Brain microvascular endothelial cell (primary cell): ENCODE measurements at regions not wholly inside any gene's neighbourhood (a gene's known extent, or its start where the extent isn't known, plus 50 kb on each side); places are given as distances from the start of the nearest gene placed in this dataset.

Experiments
- DNase-seq: peaks from one replicate; pipeline ENCODE4 v3.0.0-alpha.2; 2020
- H3K27ac ChIP-seq: fragments of 250-450 bp; sonication (Bioruptor Pico); 2 replicates; pipeline ENCODE4 v1.5.1; 2020; ENCODE audit warnings: mild to moderate bottlenecking, moderate library complexity
- H3K27me3 ChIP-seq: fragments of 250-450 bp; sonication (Bioruptor Pico); replicated peaks from 2 replicates; pipeline ENCODE4 v1.5.1; 2020; ENCODE audit warnings: mild to moderate bottlenecking
- H3K36me3 ChIP-seq: fragments of 250-450 bp; sonication (Bioruptor Pico); replicated peaks from 2 replicates; pipeline ENCODE4 v1.5.1; 2020; ENCODE audit warnings: mild to moderate bottlenecking
- H3K4me3 ChIP-seq: 2 replicates; pipeline ENCODE4 v1.5.1; 2011; ENCODE audit warnings: low read depth, mild to moderate bottlenecking, control low read depth, low read length, moderate library complexity
- in situ Hi-C: cut with HindIII; loops from 2 replicates; pipeline ENCODE4 v1.10.0; 2017; ENCODE audit warnings: low sequenced_read_pairs, low pct_ligation_motif_present
- TF ChIP-seq, protein P1 (sequence below): IDR thresholded peaks from 2 replicates; pipeline ENCODE4 v1.5.1; 2011; ENCODE audit warnings: low read depth, mild to moderate bottlenecking, moderate library complexity, low read length, control low read depth, inconsistent platforms; ENCODE audit errors: missing control alignments

DNA sequence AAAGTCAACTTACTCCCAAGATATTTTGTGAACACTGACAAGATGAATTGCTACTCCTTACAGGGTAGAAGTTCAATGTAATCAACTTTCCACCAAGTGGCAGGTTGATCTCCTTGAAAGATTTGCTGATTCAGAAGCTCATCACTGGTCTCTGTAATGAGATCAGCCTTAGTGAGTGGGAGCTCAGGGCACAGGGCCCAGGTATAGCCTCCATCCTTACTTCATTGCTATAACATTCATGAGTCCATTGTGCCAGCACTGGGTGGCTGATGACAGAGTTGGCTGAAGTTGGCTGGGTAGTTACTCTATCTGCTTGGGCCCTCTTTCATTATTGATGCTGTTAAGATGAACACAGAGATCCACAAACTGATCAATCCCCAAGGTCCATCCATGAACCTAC, 379.0 kb downstream of the IRS1 start:
- TF ChIP-seq, protein P1, sequence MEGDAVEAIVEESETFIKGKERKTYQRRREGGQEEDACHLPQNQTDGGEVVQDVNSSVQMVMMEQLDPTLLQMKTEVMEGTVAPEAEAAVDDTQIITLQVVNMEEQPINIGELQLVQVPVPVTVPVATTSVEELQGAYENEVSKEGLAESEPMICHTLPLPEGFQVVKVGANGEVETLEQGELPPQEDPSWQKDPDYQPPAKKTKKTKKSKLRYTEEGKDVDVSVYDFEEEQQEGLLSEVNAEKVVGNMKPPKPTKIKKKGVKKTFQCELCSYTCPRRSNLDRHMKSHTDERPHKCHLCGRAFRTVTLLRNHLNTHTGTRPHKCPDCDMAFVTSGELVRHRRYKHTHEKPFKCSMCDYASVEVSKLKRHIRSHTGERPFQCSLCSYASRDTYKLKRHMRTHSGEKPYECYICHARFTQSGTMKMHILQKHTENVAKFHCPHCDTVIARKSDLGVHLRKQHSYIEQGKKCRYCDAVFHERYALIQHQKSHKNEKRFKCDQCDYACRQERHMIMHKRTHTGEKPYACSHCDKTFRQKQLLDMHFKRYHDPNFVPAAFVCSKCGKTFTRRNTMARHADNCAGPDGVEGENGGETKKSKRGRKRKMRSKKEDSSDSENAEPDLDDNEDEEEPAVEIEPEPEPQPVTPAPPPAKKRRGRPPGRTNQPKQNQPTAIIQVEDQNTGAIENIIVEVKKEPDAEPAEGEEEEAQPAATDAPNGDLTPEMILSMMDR = no peak
- DNase-seq = no peak
- in situ Hi-C loops = no loop called here
- H3K4me3 ChIP-seq = no peak overlapping the region
- H3K27ac ChIP-seq = no peak overlapping the region
- no peaks in the 10 kb centered on the region for H3K36me3 ChIP-seq
- H3K27me3 ChIP-seq = no peaks in the 10 kb centered on the region

DNA sequence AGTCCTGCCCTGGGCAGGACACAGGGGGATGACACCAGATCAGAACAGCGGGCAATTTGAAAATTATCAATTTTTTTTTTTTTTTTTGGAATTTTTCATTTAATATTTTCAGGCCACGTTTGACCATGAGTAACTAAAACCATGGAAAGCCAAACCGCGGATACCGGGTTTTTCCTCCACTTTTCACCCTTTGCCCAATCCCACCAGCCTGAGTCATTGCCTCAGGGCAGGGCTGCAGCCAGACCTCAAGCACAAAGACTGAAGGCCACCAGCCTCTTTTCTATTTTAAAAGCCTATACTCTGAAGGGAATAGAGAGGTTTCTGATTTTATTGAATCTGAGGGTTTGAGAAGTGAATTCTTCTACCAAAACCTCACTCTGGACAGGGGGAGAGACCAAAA, 381.1 kb downstream of the IRS1 start:
- DNase-seq = no peak
- Histone ChIP-seq H3K27ac (no peak overlapping the region), H3K27me3 (no peaks in the 10 kb centered on the region), H3K36me3 (no peaks in the 10 kb centered on the region), H3K4me3 (no peak overlapping the region)
- TF ChIP-seq, protein P1 = no peak
- in situ Hi-C loops = no loop called here

DNA sequence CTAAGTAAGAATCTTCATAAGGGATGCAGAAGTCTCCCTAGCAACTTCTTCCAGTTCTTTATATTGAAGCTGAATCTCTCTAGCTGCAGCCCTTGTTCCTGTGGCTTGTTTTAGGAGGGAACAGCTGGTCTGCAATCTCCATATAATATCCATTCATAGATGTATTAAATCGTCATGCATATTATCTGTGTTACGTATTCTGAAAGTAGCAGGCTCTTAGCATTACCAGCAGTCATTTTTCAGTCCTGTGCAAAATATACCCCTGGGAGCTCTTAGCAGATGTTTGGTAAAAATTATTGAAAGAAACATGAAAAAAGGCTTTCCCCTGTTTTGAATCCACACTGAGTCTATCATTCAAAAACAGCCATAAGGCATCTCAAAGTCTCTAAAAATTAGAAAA, 385.3 kb downstream of the IRS1 start:
- Histone ChIP-seq H3K27ac (no peak overlapping the region), H3K27me3 (no peaks in the 10 kb centered on the region), H3K4me3 (no peak overlapping the region), H3K36me3 (no peaks in the 10 kb centered on the region)
- DNase-seq = no peak
- TF ChIP-seq, protein P1 = no peak
- in situ Hi-C loops = no loop called here

DNA sequence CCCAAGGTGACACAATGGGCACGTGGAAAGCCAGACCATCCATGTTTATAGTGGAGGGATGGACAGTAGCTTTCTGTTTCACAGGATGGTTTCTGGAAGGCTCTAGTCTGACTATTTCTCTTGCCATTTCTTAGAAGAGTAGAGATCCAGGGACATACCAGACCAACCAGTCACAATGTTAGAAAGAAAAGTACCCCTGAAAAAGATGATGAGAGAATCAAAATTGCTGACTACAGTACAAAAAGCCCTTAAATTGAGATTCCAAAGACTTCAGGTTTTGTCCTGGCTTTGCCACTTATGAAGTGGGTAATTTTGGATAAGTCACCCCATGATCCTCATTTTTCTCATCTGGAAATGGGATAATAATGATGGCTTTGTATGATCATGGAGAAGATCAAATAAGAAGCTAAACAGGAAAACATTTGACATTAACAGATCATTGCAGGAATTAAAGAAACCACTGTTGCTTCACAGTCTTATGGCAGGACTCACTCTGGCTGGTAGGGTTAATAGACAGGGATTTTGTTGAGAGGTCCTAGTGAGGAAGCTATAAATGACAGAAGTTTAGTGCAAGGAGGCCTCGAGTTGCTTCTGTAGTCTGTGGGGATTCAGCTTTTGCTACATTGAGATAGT, 386.0 kb downstream of the IRS1 start:
- H3K27ac ChIP-seq = no peak overlapping the region
- in situ Hi-C loops = no loop called here
- DNase-seq = no peak
- H3K36me3 ChIP-seq = no peaks in the 10 kb centered on the region
- no peak overlapping the region for H3K4me3 ChIP-seq
- H3K27me3 ChIP-seq = no peaks in the 10 kb centered on the region
- TF ChIP-seq, protein P1 = no peak

DNA sequence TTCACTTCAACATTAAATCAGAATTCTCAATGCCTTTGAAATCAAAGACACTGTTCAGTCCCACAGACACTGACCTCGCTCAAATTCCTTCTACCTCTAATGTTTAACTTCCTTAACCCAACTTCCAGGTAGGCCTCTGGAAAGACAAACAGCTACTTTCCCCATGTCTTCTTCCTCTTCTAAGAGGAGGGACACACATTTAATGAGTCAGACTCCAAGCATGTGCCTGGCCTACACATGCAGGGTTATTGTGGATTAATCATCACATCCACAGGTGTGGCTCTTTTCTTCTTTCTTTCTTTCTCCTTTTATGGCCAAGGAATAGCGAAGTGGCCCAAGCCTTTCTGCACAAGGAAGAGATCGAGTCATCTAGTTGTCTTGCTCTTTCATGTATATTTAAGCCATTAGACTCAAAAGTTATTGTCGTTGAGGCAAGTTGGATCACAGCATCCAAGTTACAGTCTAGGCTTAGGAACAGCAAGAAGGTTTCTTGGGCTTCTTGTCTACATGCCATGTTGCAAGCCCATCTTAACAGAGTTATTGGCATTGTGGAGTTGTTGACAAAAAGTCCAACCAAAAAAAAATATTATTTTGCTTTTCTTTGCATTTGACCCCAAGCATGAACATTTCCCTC, 387.8 kb downstream of the IRS1 start:
- no peaks in the 10 kb centered on the region for H3K36me3 ChIP-seq
- H3K27me3 ChIP-seq = no peaks in the 10 kb centered on the region
- TF ChIP-seq, protein P1 = no peak
- DNase-seq = no peak
- H3K27ac ChIP-seq = no peak overlapping the region
- in situ Hi-C loops = no loop called here
- H3K4me3 ChIP-seq = no peak overlapping the region

DNA sequence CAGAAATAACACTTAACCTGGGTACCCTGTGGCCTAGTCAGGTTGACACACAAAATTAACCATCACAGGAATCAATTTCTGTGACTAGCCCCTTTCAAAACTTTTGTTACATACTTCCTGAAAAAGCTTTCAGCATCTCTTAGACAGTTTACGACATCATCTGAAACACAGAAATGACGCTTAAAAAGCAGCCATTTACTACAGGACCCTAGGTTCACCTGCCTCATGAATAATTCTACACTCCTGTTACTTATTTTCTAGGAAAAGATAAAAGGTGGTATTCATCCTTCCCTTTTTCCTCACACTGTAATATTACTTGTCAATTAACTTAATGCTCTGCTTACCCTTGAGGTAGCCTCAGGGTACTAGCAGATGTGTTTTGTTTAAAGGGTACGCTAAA, 388.4 kb downstream of the IRS1 start:
- Histone ChIP-seq H3K27ac (no peak overlapping the region), H3K36me3 (no peaks in the 10 kb centered on the region), H3K4me3 (no peak overlapping the region), H3K27me3 (no peaks in the 10 kb centered on the region)
- TF ChIP-seq, protein P1 = no peak
- in situ Hi-C loops = no loop called here
- no peak for DNase-seq
